ES-I3 (cell line): ENCODE measurements at regions not wholly inside any gene's neighbourhood (a gene's known extent, or its start where the extent isn't known, plus 50 kb on each side); places are given as distances from the start of the nearest gene placed in this dataset.
"Not testable (repeated sequence)": the region's sequence is repeated elsewhere in the genome, so short reads cannot be mapped to it uniquely, and the experiment has no call there.

Experiments
- H3K36me3 ChIP-seq: 2 replicates; pipeline ENCODE4 v1.6.1; 2013; ENCODE audit warnings: mild to moderate bottlenecking, low read length, control low read depth, moderate library complexity; ENCODE audit not compliant: insufficient read depth
- H3K4me1 ChIP-seq: 2 replicates; pipeline ENCODE4 v1.6.1; 2013; ENCODE audit warnings: mild to moderate bottlenecking, control low read depth, low read length; ENCODE audit not compliant: insufficient read depth
- H3K9ac ChIP-seq: 2 replicates; pipeline ENCODE4 v1.6.1; 2013; ENCODE audit warnings: low read depth, mild to moderate bottlenecking, low read length, moderate library complexity
- H3K9me3 ChIP-seq: 2 replicates; pipeline ENCODE4 v1.6.1; 2013; ENCODE audit warnings: mild to moderate bottlenecking, low read length, moderate library complexity; ENCODE audit not compliant: control insufficient read depth, insufficient read depth

DNA sequence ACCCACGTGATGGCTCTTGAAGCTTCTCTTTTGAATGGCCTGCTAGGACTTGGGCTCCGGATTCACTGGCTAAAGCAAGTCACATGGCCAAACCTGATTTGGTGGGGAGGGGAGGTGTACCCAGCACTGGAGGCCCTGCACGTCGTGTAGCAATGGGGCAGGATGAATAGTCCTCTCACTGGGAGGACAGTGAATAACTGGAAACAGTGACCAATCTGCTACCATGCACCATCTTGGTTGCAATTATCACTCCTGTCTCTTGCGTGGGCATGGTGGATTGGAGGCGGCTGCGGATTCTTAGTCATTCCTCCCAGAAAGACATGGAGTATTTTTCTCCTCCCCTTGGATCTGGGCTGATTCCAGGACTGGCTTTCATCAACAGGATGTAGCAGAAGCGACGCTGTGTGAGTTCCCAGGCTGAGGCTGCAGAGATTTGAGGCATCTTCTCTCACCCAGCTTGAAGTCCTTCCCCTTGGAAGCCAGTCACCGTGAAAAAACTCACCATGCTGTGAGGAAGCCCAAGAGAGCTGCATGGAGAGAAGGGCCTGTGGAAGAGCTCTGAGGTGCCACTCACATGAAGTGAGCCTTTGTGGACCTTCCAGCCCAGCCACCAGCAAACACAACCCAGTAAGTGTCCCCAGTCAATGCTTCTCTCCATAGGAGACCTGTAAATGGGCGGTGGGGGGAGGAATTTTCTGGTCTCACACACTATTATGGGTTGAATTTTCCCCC is 70.4 kb downstream of the IGLL1 start:
- Histone ChIP-seq H3K36me3 (no peaks in the 10 kb centered on the region), H3K9ac (peak overlapping the region; percentile 61; the same call in 1 of the 2 replicates), H3K9me3 (no peaks in the 10 kb centered on the region), H3K4me1 (peaks cover 11% of the 10 kb centered on the region)

DNA sequence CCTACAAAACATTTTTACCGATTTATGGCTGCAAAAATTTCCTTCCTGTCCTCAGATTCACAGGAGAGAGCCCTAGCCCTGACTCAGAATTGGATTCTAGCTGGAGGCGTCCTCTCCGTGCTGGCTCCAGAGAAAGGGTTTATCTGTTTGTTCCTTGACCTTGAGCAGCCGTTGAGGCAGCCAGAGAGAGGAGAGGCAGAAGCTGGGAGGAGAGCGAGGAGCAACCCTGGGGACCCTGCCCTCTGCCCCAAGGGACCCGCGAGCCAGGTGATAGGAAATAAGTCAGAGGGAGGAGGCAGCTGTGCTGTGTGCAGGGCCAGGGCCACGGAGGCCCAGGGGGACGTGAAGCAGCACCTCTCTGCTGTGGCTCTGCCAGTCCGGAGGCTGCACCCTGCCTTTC is 75.6 kb downstream of the IGLL1 start:
- Histone ChIP-seq H3K9ac (no peak overlapping the region), H3K4me1 (peaks cover 13% of the 10 kb centered on the region), H3K9me3 (no peaks in the 10 kb centered on the region), H3K36me3 (no peaks in the 10 kb centered on the region)

DNA sequence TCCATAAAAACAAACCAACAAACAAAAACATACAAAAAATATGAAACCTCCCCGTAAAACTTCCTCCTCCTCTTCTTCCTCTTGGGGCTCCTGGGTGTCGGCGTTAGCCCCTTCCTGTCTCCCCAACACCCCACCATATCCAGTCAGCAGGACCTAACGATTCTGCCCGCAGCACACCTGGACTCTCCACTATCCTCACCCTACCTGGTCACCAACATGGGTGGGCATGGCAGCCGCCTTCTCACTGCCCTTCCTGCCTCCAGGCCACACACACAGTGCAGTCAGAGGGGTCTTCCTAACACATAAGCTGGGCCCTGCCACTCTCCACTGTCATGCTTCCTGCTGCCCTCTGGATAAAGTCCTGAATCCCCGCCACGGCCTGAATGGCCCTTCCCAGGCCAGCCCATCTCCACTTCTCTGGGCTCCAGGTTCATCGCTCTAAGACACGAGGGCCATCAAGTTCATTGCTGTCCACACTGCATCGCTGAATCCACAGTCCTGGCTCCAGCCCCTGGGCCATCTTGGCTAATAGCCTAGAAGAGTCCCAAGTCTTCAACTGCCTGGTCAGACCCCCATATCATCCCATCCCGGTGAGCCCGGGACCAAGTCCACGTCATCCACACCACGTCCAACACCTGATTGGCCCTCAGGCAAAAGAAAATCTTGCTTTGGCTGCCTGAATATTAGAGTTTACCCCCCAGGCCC is 76.2 kb downstream of the IGLL1 start:
- H3K36me3 ChIP-seq, result no peaks in the 10 kb centered on the region
- H3K9ac ChIP-seq, result no peak overlapping the region
- no peaks in the 10 kb centered on the region for H3K9me3 ChIP-seq
- peaks cover 17% of the 10 kb centered on the region for H3K4me1 ChIP-seq

DNA sequence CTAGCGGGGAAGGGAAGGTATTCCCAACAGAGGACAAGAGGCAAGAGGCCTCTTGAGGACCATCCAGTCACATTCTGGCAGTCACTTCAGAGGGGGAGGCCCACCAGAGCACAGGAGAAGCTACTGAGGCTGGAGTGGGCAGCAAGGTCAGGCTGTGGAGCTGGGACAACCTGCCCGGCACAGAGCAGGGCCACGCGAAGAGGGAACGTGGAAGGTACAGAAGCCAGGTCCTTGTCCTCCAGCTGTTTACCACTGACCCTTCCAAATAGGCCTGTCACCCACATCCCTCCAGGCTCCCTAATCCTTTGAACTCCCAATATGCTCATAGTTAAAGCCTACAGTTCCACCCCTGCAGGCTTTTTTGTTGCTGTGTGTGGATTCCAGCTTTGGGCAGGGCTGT is 76.9 kb downstream of the IGLL1 start:
- Histone ChIP-seq H3K4me1 (peaks cover 19% of the 10 kb centered on the region), H3K36me3 (no peaks in the 10 kb centered on the region), H3K9me3 (no peaks in the 10 kb centered on the region), H3K9ac (no peak overlapping the region)

DNA sequence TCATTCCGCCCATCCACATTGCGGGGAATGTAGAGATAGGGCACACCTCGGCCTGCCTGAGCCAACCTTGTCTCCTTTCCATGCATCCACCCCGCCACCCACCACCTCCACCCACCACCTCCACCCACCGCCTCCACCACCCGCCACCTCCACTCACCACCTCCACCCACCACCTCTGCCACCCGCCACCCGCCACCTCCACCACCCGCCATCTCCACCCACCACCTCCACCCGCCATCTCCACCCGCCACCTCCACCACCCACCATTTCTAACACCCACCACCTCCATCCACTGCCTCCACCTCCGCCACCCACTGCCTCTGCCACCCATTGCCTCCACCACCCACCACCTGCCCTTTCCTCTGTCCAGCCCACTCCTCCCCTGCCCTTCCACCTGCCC is 78.4 kb downstream of the IGLL1 start:
- Histone ChIP-seq H3K36me3 (no peaks in the 10 kb centered on the region), H3K9me3 (no peaks in the 10 kb centered on the region), H3K4me1 (peaks cover 19% of the 10 kb centered on the region), H3K9ac (no peak overlapping the region)

DNA sequence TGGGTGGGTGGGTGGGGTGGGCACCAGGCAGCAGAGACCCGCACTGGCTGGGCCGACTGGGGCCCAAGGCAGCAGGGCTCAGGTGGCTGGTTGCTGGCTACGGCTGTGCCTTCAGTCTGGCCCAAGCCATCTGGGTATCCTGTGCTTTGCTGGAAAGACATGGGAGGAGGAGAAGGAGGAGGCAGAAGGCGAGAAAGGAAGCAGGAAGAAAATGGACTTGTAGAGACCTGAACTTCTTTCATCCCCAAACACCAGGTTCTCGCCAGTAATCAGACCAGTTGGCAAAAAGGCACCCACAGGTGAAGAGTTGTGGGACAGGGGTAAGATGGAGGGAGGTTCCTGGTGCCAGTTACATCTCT is 78.8 kb downstream of the IGLL1 start:
- Histone ChIP-seq H3K4me1 (peaks cover 21% of the 10 kb centered on the region), H3K9ac (no peak overlapping the region)

DNA sequence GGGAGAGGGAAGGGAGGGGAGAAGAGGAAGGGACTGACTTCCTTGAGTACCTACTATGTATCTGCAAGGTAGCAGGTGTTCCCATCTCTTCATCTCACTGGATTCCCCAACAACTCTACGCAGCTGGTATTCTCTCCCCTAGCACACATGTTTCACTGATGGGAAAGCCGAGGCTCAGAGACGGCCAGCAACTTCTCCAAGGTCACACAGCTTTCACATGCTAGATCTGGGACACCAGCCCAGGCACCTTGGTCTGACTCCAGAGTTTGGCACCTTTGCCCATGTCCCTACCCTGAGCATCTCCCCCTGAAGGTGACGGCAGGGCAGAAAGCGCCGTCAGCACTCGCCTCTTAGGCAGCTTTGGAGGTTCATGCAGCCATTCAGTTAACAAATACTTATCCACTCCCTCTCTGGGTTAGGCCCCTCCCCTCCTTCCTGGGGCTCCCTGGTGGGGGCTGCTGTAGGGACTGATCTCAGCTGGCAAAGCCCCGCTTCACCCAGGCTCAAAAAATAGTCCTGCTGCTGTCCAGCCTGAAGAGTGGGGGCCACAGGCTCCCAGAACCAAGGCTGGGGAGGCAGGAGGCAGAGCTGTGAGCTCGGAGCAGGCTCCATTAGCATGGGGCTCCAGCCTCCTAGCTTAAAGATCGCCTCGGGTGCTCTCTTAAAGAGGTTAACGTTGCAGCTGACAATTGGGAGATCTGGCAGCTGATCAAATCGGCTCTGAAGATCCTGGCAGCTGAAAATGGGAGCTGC is 79.4 kb downstream of the IGLL1 start:
- H3K4me1 ChIP-seq, result peaks cover 25% of the 10 kb centered on the region
- peak overlapping the region; percentile 10; the same call in 1 of the 2 replicates for H3K9ac ChIP-seq
- H3K9me3 ChIP-seq, result no peaks in the 10 kb centered on the region
- no peaks in the 10 kb centered on the region for H3K36me3 ChIP-seq

More for the DNA sequence above, 78.8 kb downstream of the IGLL1 start:
- H3K9me3 ChIP-seq, result no peaks in the 10 kb centered on the region
- no peaks in the 10 kb centered on the region for H3K36me3 ChIP-seq

DNA sequence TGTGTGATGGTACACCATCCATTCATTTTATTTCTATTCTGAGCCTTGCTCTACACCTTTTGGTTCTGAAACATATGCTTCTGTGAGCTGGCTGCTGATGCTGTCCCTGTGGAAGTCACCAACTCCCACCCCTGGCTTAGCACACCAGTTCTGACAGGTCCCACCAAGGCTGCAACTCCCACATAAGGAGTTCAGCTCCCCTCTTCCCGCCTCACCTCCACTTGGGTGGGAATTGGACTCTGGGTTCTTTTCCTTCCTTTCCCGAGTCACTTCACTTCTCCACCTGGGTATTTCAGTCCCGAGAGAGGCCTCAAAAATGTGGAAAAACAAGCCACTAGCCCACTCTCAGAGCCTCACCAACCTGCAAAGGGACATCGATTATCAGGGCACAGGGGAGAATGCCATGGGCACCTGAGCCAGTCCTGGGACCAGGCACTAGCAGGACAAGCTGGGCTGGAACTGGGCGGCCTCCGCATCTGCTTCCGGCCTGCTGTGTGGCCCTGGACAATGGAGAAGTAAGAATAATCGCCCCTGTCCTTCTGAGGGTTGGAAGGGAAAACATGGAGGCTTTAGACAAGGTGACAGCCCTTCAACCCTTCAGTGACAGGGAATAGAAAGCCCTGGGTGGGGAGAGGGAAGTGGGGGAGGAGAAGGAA is 80.1 kb downstream of the IGLL1 start:
- no peaks in the 10 kb centered on the region for H3K9me3 ChIP-seq
- H3K9ac ChIP-seq, result no peak overlapping the region
- H3K36me3 ChIP-seq, result no peaks in the 10 kb centered on the region
- H3K4me1 ChIP-seq, result peaks cover 25% of the 10 kb centered on the region

DNA sequence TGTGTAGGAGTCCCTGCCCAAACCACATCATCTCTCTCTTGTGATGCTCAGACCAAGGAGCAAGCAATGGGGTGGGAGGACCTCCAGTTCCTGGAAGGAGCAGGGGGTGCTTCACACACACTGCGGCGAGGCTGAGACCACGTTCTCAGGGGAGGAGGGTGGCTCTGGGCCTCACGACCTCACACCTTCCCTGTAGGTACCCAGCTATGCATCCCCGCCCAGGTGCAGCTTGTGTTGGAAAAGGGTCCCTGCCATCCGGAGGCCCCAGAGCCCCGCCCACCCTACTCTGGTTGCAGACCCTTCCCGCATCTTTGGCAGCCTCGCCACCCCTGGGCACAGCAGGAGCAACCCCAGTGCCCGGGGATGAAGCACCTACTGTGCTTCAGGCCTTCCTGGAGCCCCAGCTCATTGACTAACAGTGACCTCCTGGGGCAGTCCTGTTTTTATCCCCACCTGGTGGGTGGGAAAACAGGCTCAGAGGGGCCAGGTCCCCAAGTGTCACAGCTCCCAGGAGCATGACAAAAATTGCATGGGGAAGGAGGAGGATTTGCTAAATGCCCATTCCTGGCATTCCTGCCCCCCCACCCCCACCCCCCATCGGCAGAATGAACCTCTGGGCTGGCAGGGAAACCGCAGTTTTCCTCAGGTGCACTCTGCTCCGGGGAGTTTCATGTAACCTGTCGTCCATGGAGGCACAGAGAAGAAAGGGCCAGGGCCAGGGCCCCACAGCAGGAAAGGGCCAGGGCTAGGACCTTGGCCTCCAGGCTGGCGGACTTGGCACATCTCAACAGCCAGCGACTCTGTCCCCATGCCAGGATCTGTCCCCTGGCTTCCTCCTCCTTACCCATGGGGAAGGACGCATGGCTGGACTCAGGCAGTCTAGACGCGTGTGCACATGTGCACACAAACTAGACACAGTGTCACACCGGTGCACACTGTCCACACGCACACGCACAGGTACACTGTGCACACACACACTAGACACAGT is 81.0 kb downstream of the IGLL1 start:
- Histone ChIP-seq H3K4me1 (peaks cover 25% of the 10 kb centered on the region), H3K9me3 (no peaks in the 10 kb centered on the region), H3K36me3 (no peaks in the 10 kb centered on the region), H3K9ac (no peak overlapping the region)

DNA sequence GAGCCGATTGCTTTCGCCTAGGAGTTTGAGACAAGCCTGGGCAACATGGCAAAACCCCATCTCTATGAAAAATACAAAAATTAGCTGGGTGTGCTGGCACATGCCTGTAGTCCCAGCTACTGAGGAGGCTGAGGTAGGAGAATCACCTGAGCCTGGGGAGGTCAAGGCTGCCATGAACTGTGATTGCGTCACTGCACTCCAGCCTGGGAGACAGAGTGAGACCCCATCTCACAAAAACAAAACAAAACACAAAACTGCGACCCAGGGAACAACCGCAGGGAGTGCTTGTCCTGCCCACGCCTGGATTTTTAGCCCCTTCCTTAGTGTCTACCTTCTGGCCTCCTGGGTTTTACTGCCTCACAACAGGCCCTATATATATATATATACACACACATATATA is 82.2 kb downstream of the IGLL1 start:
- not testable (repeated sequence) for H3K36me3 ChIP-seq, H3K9me3 ChIP-seq, H3K9ac ChIP-seq
- H3K4me1 ChIP-seq, result peaks cover 25% of the 10 kb centered on the region

DNA sequence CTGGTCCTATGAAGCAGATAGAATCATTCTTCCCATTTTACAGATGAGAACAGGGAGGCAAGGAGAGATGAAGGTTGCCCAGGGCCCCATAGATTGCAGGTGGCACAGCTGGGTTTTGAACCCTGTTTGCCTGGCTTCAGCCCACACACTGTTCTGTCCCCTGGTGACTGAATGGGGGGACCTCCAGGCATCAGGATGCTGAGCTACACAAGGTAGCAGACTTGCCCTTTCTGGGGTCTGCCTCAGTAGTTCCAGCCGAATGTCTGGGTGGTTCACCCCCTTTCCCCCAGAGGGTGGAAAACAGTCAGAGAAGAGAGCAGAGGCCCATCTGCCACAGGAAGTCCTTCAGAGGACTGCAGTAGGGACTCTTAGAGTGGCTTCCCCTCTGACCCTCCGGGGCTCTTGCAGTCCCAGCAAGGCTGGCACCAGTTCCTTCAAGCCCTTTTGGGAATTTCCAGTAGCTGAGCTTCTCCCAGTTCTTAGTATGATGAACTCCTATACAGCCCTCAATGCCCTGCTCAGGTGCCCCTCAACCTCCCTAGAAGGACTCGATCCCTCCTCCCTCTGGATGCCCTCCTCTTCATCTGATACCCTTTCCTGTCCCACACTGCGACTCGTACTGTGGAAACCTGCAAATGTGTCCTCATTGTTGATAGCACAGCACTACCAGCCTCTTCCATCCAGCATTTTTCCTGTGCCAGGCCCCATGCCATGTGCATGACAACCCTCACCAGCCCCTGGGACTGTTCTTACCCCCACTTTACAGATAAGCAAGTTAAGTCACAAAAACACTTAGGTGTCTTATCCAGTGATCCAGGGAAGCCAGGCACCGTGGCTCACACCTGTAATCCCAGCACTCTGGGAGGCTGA is 82.8 kb downstream of the IGLL1 start:
- no peaks in the 10 kb centered on the region for H3K9me3 ChIP-seq
- no peak overlapping the region for H3K9ac ChIP-seq
- no peaks in the 10 kb centered on the region for H3K36me3 ChIP-seq
- peaks cover 25% of the 10 kb centered on the region for H3K4me1 ChIP-seq

DNA sequence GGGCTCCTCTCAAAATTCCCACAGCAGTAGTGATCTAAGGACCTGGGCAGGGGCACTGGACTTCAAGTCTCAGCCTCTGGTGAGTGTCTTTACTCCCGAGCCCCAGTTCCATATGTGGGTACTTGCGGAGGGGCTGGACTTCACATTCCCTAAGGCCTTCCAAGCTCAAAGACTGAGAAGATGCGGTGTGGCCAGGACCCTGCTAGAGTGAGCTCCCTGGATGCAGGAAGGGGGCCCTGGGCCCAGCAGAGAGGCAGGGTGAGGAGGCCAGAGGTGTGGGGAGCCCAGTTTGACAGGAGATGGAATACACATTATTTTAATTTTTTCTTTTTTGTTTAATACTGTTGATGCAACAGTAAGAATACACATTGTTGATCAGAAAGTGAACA is 83.7 kb downstream of the IGLL1 start:
- Histone ChIP-seq H3K36me3 (no peaks in the 10 kb centered on the region), H3K4me1 (peaks cover 25% of the 10 kb centered on the region), H3K9me3 (no peaks in the 10 kb centered on the region), H3K9ac (no peak overlapping the region)
